ENCODE measurements at regions not wholly inside any gene's neighbourhood (a gene's known extent, or its start where the extent isn't known, plus 50 kb on each side); places are given as distances from the start of the nearest gene placed in this dataset.
A peak's percentile ranks its signal among the peaks of the same experiment; 100 is the strongest.

- DNase-seq (ENCODE audit: low spot score), result no peak
These were observed 133.4 kb downstream of the OLFM1 start for GRCh38 chr9:135220601-135221575.

DNA sequence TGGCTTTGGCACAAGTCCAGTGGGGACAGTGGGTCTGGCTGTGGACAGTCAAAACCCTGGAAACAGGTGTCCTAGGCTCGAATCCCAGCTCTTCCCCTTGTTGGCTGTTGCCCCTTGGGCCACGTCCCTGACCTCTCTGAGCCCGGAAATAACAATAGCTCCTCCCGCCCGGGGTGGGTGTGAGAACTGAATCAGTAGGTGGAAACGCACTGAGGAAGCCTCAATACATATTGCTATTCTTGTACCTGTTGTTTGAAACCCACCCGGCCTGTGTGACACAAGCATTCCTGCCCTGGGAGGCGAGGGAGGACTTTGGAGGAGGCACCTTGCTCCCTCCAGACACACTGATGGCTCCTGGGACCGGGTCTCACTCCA is 134.1 kb downstream of the OLFM1 start:
- DNase-seq (ENCODE audit: low spot score), result no peak

GRCh38 chr9:135221951-135222631 is 134.6 kb downstream of the OLFM1 start:
- DNase-seq (ENCODE audit: low spot score), result no peak

DNA sequence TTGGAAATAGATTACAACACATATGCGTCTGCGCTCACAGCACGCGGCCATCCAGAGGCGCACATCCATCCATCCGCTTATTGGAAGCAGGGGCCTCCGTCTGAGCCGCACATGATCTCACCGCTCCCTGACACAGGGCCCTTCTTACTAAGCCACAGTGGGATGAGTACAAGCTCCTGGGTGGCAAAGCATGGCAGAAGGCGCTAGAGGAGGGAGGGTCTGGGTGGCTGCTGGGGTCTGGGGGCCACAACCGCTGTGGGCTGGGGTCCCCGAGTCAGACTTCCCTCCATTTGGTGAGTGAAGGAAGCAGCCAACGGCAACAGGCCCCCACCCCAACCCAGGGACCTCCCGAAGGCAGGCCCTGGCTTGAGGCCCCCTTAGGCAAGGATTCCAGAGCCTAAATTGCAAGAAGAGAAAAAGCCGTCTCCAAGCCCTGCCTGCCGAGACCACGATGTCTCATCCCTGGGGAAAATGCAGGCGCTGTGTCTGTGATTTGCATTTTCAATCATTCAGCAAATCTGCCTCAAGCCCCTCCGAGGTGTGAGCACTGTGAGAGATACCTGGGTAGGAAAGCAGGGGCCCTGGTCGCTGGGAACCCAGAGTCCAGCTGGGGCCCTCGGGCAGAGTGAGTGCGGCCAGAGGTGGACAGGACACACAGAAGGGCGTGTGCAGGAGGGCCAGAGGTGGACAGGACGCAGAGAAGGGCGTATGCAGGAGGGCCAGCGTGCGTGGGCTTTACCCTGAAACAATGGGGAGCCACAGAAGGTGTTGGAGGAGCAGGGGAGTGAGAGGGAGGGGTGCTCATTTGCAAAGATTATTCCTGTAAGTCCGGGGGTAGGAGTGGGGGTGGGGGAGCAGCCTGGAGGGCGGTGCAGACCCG is 135.7 kb downstream of the OLFM1 start:
- DNase-seq (ENCODE audit: low spot score), result no peak

DNA sequence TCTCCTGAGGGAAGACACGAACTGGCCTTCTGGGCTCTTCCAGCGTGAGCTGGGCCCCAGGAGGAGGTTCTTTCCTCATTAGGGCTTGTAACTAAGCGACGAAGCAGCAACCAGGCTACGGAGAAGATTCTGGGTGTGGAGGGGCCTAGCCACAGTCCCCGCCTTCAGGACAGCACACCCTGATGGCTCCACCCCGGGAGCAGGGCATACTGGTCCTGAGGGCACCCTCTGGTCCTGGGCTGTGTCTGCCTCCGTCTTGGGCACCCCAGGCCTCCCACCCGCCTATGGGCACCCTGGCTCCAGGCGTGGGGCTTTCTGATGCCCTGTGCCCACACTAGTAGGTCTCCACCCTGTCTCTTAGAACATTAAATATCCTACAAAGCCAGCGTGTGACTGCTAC is 136.4 kb downstream of the OLFM1 start:
- DNase-seq (ENCODE audit: low spot score), result no peak

DNA sequence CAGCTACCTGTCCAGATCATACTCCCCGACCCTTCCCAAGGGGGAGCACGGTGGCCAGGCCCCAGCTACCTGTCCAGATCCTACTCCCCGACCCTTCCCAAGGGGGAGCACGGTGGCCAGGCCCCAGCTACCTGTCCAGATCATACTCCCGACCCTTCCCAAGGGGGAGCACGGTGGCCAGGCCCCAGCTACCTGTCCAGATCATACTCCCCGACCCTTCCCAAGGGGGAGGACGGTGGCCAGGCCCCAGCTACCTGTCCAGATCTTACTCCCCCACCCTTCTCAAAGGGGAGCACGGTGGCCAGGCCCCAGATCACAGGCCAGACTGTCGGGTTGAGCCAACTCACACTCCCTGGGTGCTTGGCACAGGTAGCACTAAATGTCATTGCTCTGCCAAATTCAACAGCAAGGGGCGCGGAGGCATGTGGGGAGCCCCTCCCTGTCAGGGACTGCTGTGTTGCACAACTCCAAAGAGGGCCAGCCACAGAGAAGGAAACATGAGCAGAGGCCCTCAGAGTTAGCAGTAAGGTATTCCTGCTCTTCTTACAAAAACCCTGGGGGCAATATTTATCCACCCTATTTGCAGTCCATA is 136.9 kb downstream of the OLFM1 start:
- peak; percentile 7 for DNase-seq (ENCODE audit: low spot score)

DNA sequence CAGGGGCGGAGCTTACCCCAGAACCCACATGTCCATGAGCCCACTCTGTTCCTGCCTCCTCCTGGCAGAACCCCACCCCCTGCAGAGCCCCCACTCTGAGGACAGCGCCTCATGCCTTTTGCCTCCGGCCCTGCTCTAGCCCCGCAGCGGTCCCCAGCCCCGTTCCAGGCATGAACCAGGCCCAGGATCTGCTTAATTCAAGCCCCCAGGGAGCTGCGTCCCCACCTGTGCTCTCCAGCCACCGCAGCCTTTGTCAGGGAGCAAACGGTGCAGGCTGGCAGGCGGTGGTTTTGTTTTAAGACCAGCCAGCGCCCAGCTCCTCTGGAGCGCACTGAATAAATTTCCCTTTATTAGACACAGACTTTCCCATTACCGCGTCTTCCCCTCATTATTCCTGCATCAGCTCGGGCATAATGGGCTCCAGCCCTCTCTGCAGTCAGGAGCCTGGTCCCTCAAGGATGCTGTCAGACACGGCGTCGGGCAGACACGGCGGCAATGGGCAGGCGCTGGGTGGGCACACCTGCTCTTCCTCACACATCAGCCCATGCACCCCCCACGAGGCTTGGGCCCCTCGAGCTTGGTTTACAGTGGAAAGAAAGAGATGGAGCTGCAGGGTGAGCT is 137.6 kb downstream of the OLFM1 start:
- no peak for DNase-seq (ENCODE audit: low spot score)

DNA sequence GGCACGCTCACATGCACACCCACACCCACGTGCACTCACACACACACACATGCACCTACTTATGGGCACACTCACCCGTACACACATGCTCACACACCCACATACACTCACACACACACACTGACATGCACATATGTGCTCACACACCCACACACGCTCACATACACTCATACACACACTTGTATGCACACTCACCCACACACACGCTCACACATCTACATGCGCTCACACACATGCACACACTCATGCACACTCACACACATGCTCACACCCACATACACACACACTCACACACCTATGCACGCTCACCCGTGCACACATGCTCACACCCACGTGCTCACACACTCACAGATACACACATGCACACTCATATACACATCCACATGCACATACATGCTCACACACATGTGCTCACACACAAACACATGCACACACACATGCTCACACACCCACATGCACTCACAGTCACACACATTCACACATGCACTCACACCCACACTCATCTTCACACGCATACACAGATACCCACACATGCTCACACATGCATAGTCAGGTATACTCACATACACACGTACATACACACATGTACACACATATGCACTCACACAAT is 138.3 kb downstream of the OLFM1 start:
- no peak for DNase-seq (ENCODE audit: low spot score)

GRCh38 chr9:135226369-135227050 is 139.0 kb downstream of the OLFM1 start:
- no peak for DNase-seq (ENCODE audit: low spot score)

GRCh38 chr9:135227641-135228251 is 140.3 kb downstream of the OLFM1 start:
- DNase-seq (ENCODE audit: low spot score), result no peak

DNA sequence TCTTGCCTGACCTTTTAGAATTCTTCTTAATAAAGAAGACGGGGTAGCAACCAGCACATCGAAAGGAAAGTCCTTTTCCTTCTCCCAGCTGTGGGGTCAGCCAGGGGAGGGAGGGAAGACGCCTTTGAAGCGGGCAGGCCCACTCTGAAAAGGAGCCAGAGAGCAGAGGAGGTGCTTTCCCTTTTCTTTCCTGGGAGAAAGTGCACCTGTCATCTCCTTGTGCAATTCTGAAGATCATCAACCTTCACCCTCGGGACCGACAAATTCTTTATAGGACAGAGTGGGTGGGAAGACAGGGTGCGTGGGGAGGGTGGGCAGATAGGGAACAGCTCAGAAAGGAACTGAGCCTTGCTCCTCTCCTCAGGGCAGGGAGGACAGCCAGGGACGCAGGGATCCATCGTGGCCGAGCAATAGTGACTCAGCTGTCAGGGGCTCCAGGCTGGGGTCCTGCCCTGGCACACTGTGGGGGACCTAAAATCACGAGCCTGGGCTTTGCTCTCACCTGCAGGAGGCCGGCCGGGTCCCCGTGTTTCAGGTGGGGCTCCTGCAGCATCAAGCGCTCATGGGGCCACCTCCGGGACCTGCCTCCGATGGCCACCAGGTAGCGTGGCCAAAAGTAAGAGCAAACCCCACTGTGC is 141.0 kb downstream of the OLFM1 start:
- DNase-seq (ENCODE audit: low spot score), result no peak

DNA sequence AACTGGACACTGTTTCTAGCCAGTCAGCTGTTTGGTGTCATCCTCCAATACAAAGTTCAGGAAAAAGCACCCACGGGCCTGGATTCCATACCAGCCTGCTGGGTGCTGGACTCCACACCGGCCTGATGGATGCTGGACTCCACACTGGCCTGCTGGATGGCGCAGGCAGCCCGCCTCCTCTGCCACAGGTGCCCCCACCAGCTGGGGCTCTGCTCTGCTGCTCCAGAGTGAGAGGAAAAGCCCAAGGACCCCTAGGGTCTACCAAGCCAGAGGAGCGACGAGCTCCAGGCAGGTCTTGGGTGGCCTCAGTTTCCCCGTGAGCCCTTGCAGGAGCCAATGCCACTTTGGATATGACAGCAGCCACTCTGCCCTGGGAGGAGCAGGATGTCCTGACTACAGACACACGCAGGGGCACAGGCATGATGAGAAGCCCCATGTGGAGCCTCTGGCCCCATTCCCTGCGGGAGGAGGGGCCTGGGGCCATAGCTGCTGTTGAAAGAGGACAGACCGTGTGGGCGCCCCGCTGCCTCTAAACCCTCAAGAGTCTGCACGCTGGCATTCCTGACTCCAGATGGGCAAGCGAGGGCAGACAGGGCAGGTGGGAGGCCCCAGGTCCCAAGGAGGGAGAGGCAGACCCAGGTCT is 141.6 kb downstream of the OLFM1 start:
- no peak for DNase-seq (ENCODE audit: low spot score)

GRCh38 chr9:135229701-135230385 is 142.4 kb downstream of the OLFM1 start:
- DNase-seq (ENCODE audit: low spot score), result no peak

DNA sequence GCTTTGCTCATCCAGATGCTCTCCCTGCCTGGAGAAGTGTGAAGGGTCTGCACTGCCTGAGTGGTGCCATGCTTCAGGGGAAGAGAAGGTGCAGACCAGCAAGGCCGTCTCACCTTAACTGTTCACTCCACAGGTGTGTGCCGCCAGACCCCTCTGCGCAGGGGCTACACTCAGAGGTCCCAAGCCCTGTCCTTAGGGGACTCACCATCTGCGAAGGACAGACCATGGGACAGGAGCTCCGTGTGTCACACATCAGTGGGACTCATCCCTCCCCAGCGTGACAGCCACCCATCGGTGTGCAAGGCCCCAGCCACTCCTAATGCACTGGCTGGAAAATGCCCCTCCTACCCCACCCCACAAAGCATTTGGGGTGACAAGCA is 142.9 kb downstream of the OLFM1 start:
- DNase-seq (ENCODE audit: low spot score), result no peak

DNA sequence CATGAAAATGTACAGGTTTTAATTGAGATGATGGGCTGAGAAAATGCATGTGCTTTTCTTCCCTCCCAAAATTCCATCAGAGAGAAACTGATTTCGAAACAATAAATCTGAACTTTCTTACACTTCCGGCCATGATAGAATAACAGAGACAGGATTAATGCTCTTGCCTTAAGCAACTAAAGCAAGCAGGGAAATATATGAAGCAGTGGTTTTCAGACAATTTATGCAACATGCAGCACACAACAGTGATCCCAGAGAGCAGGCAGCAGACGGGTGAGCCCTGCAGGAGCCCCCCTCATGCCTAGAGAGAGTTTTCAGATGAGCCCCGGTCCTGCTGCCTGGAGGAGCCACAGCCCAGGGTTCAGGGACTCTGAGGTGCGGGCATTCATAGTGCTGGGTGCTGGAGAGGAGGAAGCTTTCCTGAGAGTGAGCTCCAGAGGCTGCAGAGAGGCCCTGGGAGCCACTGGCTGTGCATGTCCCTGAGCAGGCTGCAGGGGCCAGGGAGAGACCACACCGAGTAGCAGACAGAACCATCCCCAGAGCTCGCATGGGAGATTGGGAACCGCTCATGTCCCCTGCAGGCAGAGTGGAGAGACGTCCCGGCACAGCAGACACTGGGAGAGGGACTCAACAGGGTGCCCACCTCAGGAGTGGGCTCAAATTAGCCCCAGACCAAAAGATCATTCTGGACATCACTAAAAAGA is 143.5 kb downstream of the OLFM1 start:
- DNase-seq (ENCODE audit: low spot score), result no peak

DNA sequence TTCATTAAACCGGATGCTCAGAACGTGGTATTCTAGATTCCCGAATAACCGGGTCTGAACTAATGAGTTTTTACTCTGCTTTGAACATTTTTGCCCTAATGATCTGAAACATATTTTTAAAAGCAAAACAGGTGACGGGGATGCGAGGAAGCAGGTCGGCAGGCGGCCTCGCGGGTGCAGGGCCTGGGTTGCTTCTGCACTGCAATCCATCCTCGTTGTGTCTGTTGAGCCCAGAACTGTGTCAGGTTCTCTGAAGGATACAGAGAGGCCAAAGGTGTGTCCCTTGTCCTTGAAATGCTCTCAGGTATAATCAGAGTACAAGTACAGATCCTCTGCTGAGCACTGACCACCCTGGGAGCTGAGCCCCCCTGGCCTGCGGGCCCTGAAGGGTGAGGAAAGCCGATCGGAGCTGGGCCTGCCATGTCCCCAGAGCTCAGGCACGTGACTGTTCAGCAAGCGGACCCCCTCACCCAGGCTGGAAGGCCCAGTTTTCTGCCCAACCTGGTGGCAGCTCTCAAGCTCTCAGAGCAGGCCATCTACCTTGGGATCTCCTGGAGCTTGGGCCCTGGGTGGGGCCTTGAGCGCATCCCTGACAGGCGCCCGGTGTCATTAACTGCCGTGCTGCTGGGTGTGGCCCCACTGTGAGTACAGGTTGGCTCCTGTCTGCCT is 151.8 kb downstream of the OLFM1 start:
- DNase-seq (ENCODE audit: low spot score), result no peak

DNA sequence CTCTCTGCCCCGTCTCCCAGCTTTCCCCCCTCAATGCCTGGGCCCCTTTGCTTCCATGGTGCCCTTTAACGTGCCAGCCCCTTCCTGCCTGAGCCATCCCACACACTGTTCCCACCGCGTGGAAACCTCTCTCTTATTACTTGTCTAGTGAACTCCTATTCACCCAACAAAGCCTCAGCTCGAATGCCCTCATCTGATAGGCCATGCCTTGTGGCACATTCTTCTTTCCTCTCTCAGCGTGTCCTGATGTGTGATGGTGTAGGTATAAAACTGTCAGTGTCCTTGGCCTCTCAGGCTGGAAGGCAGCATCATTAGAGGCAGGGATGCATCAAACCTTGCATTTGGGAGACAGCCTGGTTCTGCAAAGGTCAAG is 152.3 kb downstream of the OLFM1 start:
- no peak for DNase-seq (ENCODE audit: low spot score)
